ENCODE measurements at regions not wholly inside any gene's neighbourhood (a gene's known extent, or its start where the extent isn't known, plus 50 kb on each side); places are given as distances from the start of the nearest gene placed in this dataset.

GRCh38 chr13:60335531-60335930, 61.5 kb upstream of the TDRD3 start:
- H3K27ac ChIP-seq: no peak overlapping the region
- TF ChIP-seq CTCF (IDR thresholded peaks at IDR 0.05): peak; percentile 79
- TF ChIP-seq ZFX (IDR thresholded peaks at IDR 0.05; ENCODE audit: borderline replicate concordance): no peak

GRCh38 chr13:60338754-60339153, 58.3 kb upstream of the TDRD3 start:
- no peak for TF ChIP-seq ZFX (IDR thresholded peaks at IDR 0.05; ENCODE audit: borderline replicate concordance)
- TF ChIP-seq CTCF (IDR thresholded peaks at IDR 0.05): no peak
- no peak overlapping the region for H3K27ac ChIP-seq

GRCh38 chr13:60343978-60344377, 53.0 kb upstream of the TDRD3 start:
- H3K27ac ChIP-seq: no peak overlapping the region
- TF ChIP-seq ZFX (IDR thresholded peaks at IDR 0.05; ENCODE audit: borderline replicate concordance) (no peak), CTCF (IDR thresholded peaks at IDR 0.05) (no peak)

- TF ChIP-seq CTCF (IDR thresholded peaks at IDR 0.05) (no peak), ZFX (IDR thresholded peaks at IDR 0.05; ENCODE audit: borderline replicate concordance) (no peak)
- H3K27ac ChIP-seq: peak overlapping the region; percentile 34
These were observed 49.8 kb upstream of the TDRD3 start for GRCh38 chr13:60347174-60347573.
